A172 (cell line): ENCODE measurements at regions not wholly inside any gene's neighbourhood (a gene's known extent, or its start where the extent isn't known, plus 50 kb on each side); places are given as distances from the start of the nearest gene placed in this dataset.
A peak's percentile ranks its signal among the peaks of the same experiment; 100 is the strongest.
"Not testable (repeated sequence)": the region's sequence is repeated elsewhere in the genome, so short reads cannot be mapped to it uniquely, and the experiment has no call there.

Source experiments
- DNase-seq: peaks from one replicate; pipeline ENCODE4 v3.0.0-alpha.2; 2015; ENCODE audit warnings: low spot score

- DNase-seq, result no peak
These were observed 611.8 kb downstream of the TLE1 start for GRCh38 chr9:81077572-81077971.

GRCh38 chr9:81076131-81076530, 613.2 kb downstream of the TLE1 start:
- no peak for DNase-seq

GRCh38 chr9:81074221-81074620, 615.1 kb downstream of the TLE1 start:
- DNase-seq, result no peak

GRCh38 chr9:81073821-81074220, 615.5 kb downstream of the TLE1 start:
- no peak for DNase-seq

- DNase-seq, result no peak
These were observed 616.6 kb downstream of the TLE1 start for GRCh38 chr9:81072758-81073157.

GRCh38 chr9:81071108-81071507, 618.2 kb downstream of the TLE1 start:
- DNase-seq, result no peak

- DNase-seq, result no peak
These were observed 618.7 kb downstream of the TLE1 start for GRCh38 chr9:81070689-81071088.

GRCh38 chr9:81069923-81070322, 619.4 kb downstream of the TLE1 start:
- no peak for DNase-seq

GRCh38 chr9:81069038-81069795, 620.1 kb downstream of the TLE1 start:
- no peak for DNase-seq

GRCh38 chr9:81062995-81063394, 626.4 kb downstream of the TLE1 start:
- DNase-seq, result not testable (repeated sequence)

GRCh38 chr9:81058782-81059181, 630.6 kb downstream of the TLE1 start:
- DNase-seq, result no peak

- no peak for DNase-seq
These were observed 635.9 kb downstream of the TLE1 start for GRCh38 chr9:81053298-81054025.

- DNase-seq, result no peak
These were observed 636.5 kb downstream of the TLE1 start for GRCh38 chr9:81052846-81053245.

GRCh38 chr9:81047280-81047679, 642.1 kb downstream of the TLE1 start:
- no peak for DNase-seq

GRCh38 chr9:81045658-81046057, 643.7 kb downstream of the TLE1 start:
- DNase-seq, result no peak

- DNase-seq, result no peak
These were observed 651.5 kb downstream of the TLE1 start for GRCh38 chr9:81037889-81038288.

- no peak for DNase-seq
These were observed 653.7 kb downstream of the TLE1 start for GRCh38 chr9:81035601-81036000.

- peak; percentile 85 for DNase-seq
These were observed 654.2 kb downstream of the TLE1 start for GRCh38 chr9:81035171-81035570.

GRCh38 chr9:81032831-81033230, 656.5 kb downstream of the TLE1 start:
- peak; percentile 18 for DNase-seq

GRCh38 chr9:81032030-81032572, 657.2 kb downstream of the TLE1 start:
- peak; percentile 96 for DNase-seq

GRCh38 chr9:81031422-81032029, 657.8 kb downstream of the TLE1 start:
- peak; percentile 57 for DNase-seq

- DNase-seq, result no peak
These were observed 659.3 kb downstream of the TLE1 start for GRCh38 chr9:81030027-81030426.

- DNase-seq, result peak; percentile 99
These were observed 660.8 kb downstream of the TLE1 start for GRCh38 chr9:81028504-81028903.
